ENCODE measurements at regions not wholly inside any gene's neighbourhood (a gene's known extent, or its start where the extent isn't known, plus 50 kb on each side); places are given as distances from the start of the nearest gene placed in this dataset.

DNA sequence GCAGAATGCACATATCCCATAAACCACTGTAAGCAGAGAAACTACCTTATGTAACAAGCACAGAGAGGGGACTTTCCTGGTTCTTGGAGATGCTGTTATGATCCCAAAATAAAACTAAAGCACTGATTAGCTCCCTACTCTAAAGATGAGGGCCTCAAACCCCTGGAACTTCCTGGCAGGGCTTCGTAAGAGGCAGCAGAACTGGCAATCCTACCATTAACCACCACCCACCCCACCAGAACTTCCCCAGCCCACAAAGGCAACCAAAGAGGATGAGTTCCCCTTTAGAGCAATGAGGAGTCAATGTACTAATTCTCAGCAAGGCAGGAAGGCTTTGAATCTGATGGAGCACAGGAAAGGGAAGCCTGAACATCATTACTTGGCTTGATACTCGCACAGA lies 436.5 kb upstream of the FRG1 start:
- TF ChIP-seq, protein P1, sequence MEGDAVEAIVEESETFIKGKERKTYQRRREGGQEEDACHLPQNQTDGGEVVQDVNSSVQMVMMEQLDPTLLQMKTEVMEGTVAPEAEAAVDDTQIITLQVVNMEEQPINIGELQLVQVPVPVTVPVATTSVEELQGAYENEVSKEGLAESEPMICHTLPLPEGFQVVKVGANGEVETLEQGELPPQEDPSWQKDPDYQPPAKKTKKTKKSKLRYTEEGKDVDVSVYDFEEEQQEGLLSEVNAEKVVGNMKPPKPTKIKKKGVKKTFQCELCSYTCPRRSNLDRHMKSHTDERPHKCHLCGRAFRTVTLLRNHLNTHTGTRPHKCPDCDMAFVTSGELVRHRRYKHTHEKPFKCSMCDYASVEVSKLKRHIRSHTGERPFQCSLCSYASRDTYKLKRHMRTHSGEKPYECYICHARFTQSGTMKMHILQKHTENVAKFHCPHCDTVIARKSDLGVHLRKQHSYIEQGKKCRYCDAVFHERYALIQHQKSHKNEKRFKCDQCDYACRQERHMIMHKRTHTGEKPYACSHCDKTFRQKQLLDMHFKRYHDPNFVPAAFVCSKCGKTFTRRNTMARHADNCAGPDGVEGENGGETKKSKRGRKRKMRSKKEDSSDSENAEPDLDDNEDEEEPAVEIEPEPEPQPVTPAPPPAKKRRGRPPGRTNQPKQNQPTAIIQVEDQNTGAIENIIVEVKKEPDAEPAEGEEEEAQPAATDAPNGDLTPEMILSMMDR (IDR thresholded peaks at IDR 0.05) = no peak
- no peak for TF ChIP-seq POLR2AphosphoS5 (IDR thresholded peaks at IDR 0.05; ENCODE audit: insufficient read depth in 1 of 2, low read depth in 1 of 2)
